Stimulated activated CD4-positive, alpha-beta T cell treated with anti-CD3 and anti-CD28 coated beads, Interleukin-1b, Interleukin-23, amount 100 ng/mL, for 4 hours (primary cell): ENCODE measurements at regions not wholly inside any gene's neighbourhood (a gene's known extent, or its start where the extent isn't known, plus 50 kb on each side); places are given as distances from the start of the nearest gene placed in this dataset.

Source experiments
- DNase-seq, 2 donors: peaks; one replicate each; pipeline ENCODE4 v3.0.0-alpha.2; 2020; ENCODE audit warnings: low read depth in 2 of 2

- DNase-seq = no peak
Observed at GRCh38 chr15:97473627-97474026, 486.9 kb upstream of the ARRDC4 start.

- no peak for DNase-seq
Observed at GRCh38 chr15:97479957-97480356, 480.5 kb upstream of the ARRDC4 start.

GRCh38 chr15:97482521-97482920 lies 478.0 kb upstream of the ARRDC4 start:
- DNase-seq = no peak

GRCh38 chr15:97483232-97483631 lies 477.3 kb upstream of the ARRDC4 start:
- DNase-seq = no peak

- DNase-seq = no peak
Observed at GRCh38 chr15:97490429-97490828, 470.1 kb upstream of the ARRDC4 start.

GRCh38 chr15:97501291-97501690 lies 459.2 kb upstream of the ARRDC4 start:
- DNase-seq = no peak

GRCh38 chr15:97502038-97502437 lies 458.5 kb upstream of the ARRDC4 start:
- DNase-seq = no peak

- no peak for DNase-seq
Observed at GRCh38 chr15:97504031-97504792, 456.3 kb upstream of the ARRDC4 start.

- no peak for DNase-seq
Observed at GRCh38 chr15:97517737-97518136, 442.8 kb upstream of the ARRDC4 start.

GRCh38 chr15:97520689-97521088 lies 439.8 kb upstream of the ARRDC4 start:
- DNase-seq = no peak

- DNase-seq = no peak
Observed at GRCh38 chr15:97521381-97522285, 438.9 kb upstream of the ARRDC4 start.

GRCh38 chr15:97522347-97522746 lies 438.2 kb upstream of the ARRDC4 start:
- no peak for DNase-seq

- no peak for DNase-seq
Observed at GRCh38 chr15:97525809-97526208, 434.7 kb upstream of the ARRDC4 start.

GRCh38 chr15:97528238-97528637 lies 432.3 kb upstream of the ARRDC4 start:
- no peak for DNase-seq

- DNase-seq = no peak
Observed at GRCh38 chr15:97545799-97546198, 414.7 kb upstream of the ARRDC4 start.

GRCh38 chr15:97547381-97547780 lies 413.1 kb upstream of the ARRDC4 start:
- DNase-seq = no peak

GRCh38 chr15:97561529-97561928 lies 399.0 kb upstream of the ARRDC4 start:
- no peak for DNase-seq

- DNase-seq = no peak
Observed at GRCh38 chr15:97563516-97563915, 397.0 kb upstream of the ARRDC4 start.

GRCh38 chr15:97566961-97567360 lies 393.5 kb upstream of the ARRDC4 start:
- no peak for DNase-seq

- DNase-seq = no peak
Observed at GRCh38 chr15:97567411-97567810, 393.1 kb upstream of the ARRDC4 start.

- DNase-seq = no peak
Observed at GRCh38 chr15:97576929-97577645, 383.4 kb upstream of the ARRDC4 start.

GRCh38 chr15:97585408-97585807 lies 375.1 kb upstream of the ARRDC4 start:
- no peak for DNase-seq
